ENCODE measurements at regions not wholly inside any gene's neighbourhood (a gene's known extent, or its start where the extent isn't known, plus 50 kb on each side); places are given as distances from the start of the nearest gene placed in this dataset.

DNA sequence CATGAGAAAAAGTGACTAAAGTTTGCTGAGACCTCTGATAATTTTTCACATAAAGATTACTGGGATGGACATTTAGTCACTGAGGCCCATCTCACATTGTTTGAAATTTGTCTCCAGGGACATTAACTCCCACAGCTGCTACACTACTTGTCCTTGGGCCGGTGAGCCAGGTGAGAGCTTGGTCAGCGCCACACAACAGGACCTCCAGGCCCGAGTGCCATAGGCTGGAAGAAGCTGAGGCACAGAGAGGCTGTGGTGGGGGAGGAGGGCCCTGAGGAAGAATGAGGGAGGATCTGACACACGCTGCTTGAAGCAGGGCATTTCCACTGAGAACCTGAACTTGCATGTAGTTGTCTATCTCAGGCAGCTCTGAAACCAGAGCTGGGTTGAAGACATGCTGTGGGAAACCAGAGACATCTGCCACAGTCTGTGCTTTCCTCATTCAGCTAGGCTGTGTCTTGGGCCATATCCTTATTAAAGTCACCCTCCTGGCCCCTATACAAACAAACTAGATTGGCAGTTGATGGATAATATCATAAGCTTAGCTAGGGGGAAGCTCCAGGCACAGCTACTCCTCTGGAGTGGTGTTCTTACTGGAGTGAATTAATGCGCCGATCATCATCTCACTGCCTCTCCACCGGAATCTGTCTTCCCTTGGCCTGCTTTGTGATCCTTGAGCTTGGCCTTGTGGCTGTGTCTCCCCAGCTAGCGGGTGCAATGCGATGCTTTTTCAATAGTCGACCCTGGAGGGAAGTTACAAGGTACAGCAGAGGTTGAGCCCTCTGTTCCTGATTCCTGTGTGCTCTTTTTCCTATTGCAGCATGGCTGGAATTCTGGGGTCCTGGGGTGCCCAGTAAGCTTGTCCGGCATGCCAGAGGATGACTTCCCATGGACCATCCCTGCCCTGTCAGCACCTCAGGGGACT lies 225.3 kb upstream of the B3GAT1 start:
- no peak for DNase-seq (ENCODE audit: low read depth, low spot score)
- H3K4me3 ChIP-seq (ENCODE audit: low read depth, low read length) = no peak overlapping the region
- ChIA-PET POLR2A (no interaction called here), CTCF (no interaction called here)
- TF ChIP-seq, protein P1, sequence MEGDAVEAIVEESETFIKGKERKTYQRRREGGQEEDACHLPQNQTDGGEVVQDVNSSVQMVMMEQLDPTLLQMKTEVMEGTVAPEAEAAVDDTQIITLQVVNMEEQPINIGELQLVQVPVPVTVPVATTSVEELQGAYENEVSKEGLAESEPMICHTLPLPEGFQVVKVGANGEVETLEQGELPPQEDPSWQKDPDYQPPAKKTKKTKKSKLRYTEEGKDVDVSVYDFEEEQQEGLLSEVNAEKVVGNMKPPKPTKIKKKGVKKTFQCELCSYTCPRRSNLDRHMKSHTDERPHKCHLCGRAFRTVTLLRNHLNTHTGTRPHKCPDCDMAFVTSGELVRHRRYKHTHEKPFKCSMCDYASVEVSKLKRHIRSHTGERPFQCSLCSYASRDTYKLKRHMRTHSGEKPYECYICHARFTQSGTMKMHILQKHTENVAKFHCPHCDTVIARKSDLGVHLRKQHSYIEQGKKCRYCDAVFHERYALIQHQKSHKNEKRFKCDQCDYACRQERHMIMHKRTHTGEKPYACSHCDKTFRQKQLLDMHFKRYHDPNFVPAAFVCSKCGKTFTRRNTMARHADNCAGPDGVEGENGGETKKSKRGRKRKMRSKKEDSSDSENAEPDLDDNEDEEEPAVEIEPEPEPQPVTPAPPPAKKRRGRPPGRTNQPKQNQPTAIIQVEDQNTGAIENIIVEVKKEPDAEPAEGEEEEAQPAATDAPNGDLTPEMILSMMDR (IDR thresholded peaks at IDR 0.05; ENCODE audit: insufficient read depth, low read length, missing control alignments) = no peak

- no peak overlapping the region for H3K4me3 ChIP-seq (ENCODE audit: low read depth, low read length)
- ChIA-PET POLR2A (no interaction called here), CTCF (no interaction called here)
- TF ChIP-seq, protein P1 (IDR thresholded peaks at IDR 0.05; ENCODE audit: insufficient read depth, low read length, missing control alignments) = no peak
- DNase-seq (ENCODE audit: low read depth, low spot score) = no peak
Observed at GRCh38 chr11:134636071-134636470, 224.0 kb upstream of the B3GAT1 start.

GRCh38 chr11:134634897-134635831 lies 223.1 kb upstream of the B3GAT1 start:
- TF ChIP-seq, protein P1 (IDR thresholded peaks at IDR 0.05; ENCODE audit: insufficient read depth, low read length, missing control alignments) = no peak
- CTCF ChIA-PET = no interaction called here
- H3K4me3 ChIP-seq (ENCODE audit: low read depth, low read length) = no peak overlapping the region
- no peak for DNase-seq (ENCODE audit: low read depth, low spot score)
- POLR2A ChIA-PET = no interaction called here

GRCh38 chr11:134633276-134633675 lies 221.2 kb upstream of the B3GAT1 start:
- CTCF ChIA-PET = no interaction called here
- TF ChIP-seq, protein P1 (IDR thresholded peaks at IDR 0.05; ENCODE audit: insufficient read depth, low read length, missing control alignments) = no peak

DNA sequence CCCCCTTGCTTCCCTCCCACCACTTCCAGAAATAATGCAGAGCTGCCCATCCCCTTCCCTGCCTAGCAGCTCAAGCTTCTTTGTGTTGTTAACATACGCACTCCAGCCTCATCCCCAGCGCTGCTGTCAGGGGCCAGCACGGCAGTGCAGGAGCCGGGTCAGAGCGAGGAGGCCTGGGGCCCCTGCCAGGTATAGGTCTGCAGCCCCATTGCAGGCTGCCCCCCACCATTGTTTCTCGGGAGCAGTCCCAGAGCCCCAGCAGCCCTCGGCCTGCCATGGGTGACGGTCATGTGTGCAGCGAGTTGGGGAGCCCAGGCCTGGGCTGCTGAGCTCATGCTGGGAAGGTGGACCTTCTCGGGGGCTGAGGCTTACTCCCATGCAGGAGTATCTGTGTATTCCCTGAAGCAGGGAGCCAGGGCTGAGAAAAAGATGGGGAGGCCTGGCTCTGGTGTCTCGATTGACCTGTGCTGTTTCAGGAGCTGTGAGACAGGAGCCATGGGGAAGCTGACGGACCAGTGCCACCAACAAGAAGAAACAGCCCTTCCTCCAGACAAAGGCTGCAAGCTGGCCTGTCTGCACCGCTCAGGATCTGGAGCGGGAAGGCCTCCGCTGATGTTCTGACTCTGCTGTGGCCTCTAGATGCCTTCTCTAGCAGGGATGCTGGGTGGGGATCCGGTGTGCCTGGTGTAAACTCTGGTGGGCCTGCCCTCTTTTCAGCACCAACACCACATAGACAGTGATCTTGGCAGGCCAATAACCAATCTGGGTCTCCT lies 220.5 kb upstream of the B3GAT1 start:
- TF ChIP-seq, protein P1 (IDR thresholded peaks at IDR 0.05; ENCODE audit: insufficient read depth, low read length, missing control alignments) = no peak
- POLR2A ChIA-PET = no interaction called here
- CTCF ChIA-PET = no interaction called here

More at GRCh38 chr11:134633276-134633675, 221.2 kb upstream of the B3GAT1 start:
- H3K4me3 ChIP-seq (ENCODE audit: low read depth, low read length) = no peak overlapping the region
- no peak for DNase-seq (ENCODE audit: low read depth, low spot score)
- POLR2A ChIA-PET = no interaction called here

More for the DNA sequence above, 220.5 kb upstream of the B3GAT1 start:
- no peak overlapping the region for H3K4me3 ChIP-seq (ENCODE audit: low read depth, low read length)
- DNase-seq (ENCODE audit: low read depth, low spot score) = no peak

Data from AG04449 (cell line).